Fibroblast of skin of abdomen (primary cell): ENCODE measurements at regions not wholly inside any gene's neighbourhood (a gene's known extent, or its start where the extent isn't known, plus 50 kb on each side); places are given as distances from the start of the nearest gene placed in this dataset.
"Not testable (repeated sequence)": the region's sequence is repeated elsewhere in the genome, so short reads cannot be mapped to it uniquely, and the experiment has no call there.

Experiments
- DNase-seq: peaks from one replicate; pipeline ENCODE4 v3.0.0-alpha.2; 2013

- DNase-seq: no peak
These were observed 529.1 kb upstream of the CITED2 start for GRCh38 chr6:139903411-139904157.

GRCh38 chr6:139895205-139895793 is 520.9 kb upstream of the CITED2 start:
- no peak for DNase-seq

- DNase-seq: no peak
These were observed 519.8 kb upstream of the CITED2 start for GRCh38 chr6:139894271-139894670.

- peak; percentile 76 for DNase-seq
These were observed 517.0 kb upstream of the CITED2 start for GRCh38 chr6:139891471-139891870.

GRCh38 chr6:139888681-139889122 is 514.3 kb upstream of the CITED2 start:
- peak; percentile 67 for DNase-seq

GRCh38 chr6:139887275-139887674 is 512.8 kb upstream of the CITED2 start:
- no peak for DNase-seq

- no peak for DNase-seq
These were observed 511.9 kb upstream of the CITED2 start for GRCh38 chr6:139886396-139886795.

- DNase-seq: no peak
These were observed 511.5 kb upstream of the CITED2 start for GRCh38 chr6:139885909-139886308.

GRCh38 chr6:139883776-139884175 is 509.3 kb upstream of the CITED2 start:
- peak; percentile 37 for DNase-seq

GRCh38 chr6:139882977-139883728 is 508.7 kb upstream of the CITED2 start:
- DNase-seq: peak; percentile 27

- peak; percentile 43 for DNase-seq
These were observed 507.8 kb upstream of the CITED2 start for GRCh38 chr6:139882234-139882633.

- peak; percentile 40 for DNase-seq
These were observed 507.3 kb upstream of the CITED2 start for GRCh38 chr6:139881728-139882211.

- no peak for DNase-seq
These were observed 506.8 kb upstream of the CITED2 start for GRCh38 chr6:139881236-139881635.

- DNase-seq: no peak
These were observed 505.4 kb upstream of the CITED2 start for GRCh38 chr6:139879823-139880356.

GRCh38 chr6:139879241-139879640 is 504.8 kb upstream of the CITED2 start:
- DNase-seq: not testable (repeated sequence)

- no peak for DNase-seq
These were observed 503.5 kb upstream of the CITED2 start for GRCh38 chr6:139877828-139878405.

- DNase-seq: no peak
These were observed 498.2 kb upstream of the CITED2 start for GRCh38 chr6:139872665-139873064.

- no peak for DNase-seq
These were observed 497.5 kb upstream of the CITED2 start for GRCh38 chr6:139871803-139872510.

- no peak for DNase-seq
These were observed 496.8 kb upstream of the CITED2 start for GRCh38 chr6:139871165-139871710.

GRCh38 chr6:139868576-139868975 is 494.1 kb upstream of the CITED2 start:
- no peak for DNase-seq

GRCh38 chr6:139863964-139864363 is 489.5 kb upstream of the CITED2 start:
- DNase-seq: no peak

- peak; percentile 83 for DNase-seq
These were observed 488.9 kb upstream of the CITED2 start for GRCh38 chr6:139863346-139863745.
